CD14-positive monocyte (primary cell): ENCODE measurements at regions not wholly inside any gene's neighbourhood (a gene's known extent, or its start where the extent isn't known, plus 50 kb on each side); places are given as distances from the start of the nearest gene placed in this dataset.

Experiments
- DNase-seq, 3 donors: peaks; one replicate each; pipeline ENCODE4 v3.0.0-alpha.2; 2011 to 2022
- H2AFZ ChIP-seq: 2 replicates; pipeline ENCODE4 v1.6.0; 2012; ENCODE audit warnings: mild to moderate bottlenecking, low read depth, low read length, inconsistent platforms; ENCODE audit not compliant: insufficient read depth, poor library complexity, severe bottlenecking
- H3K27ac ChIP-seq, 2 donors: 1 replicate in 1 of 2; 2 replicates in 1 of 2; pipeline ENCODE4 v1.5.1; 2012 to 2013; ENCODE audit warnings: low read length in 2 of 2, control low read depth in 1 of 2, inconsistent platforms in 1 of 2, low read depth in 1 of 2, mild to moderate bottlenecking in 1 of 2
- H3K27me3 ChIP-seq, 2 donors: one replicate each; pipeline versions ENCODE4 v1.6.0 to v1.6.1; 2011 to 2013; ENCODE audit warnings: low read length in 2 of 2; ENCODE audit not compliant: control insufficient read depth in 2 of 2, insufficient read depth in 2 of 2
- H3K36me3 ChIP-seq, 2 donors: replicated peaks in 1 of 2; 1 replicate in 1 of 2; 2 replicates in 1 of 2; pipeline versions ENCODE4 v1.5.1 to v1.6.1; 2012 to 2013; ENCODE audit warnings: low read length in 2 of 2, control low read depth in 1 of 2, inconsistent platforms in 1 of 2, mild to moderate bottlenecking in 1 of 2; ENCODE audit not compliant: insufficient read depth in 2 of 2, control insufficient read depth in 1 of 2
- H3K4me1 ChIP-seq, 2 donors: 1 replicate in 1 of 2; 2 replicates in 1 of 2; pipeline versions ENCODE4 v1.5.1 to v1.6.1; 2012 to 2013; ENCODE audit warnings: low read length in 2 of 2, control low read depth in 1 of 2, inconsistent platforms in 1 of 2, mild to moderate bottlenecking in 1 of 2, moderate library complexity in 1 of 2; ENCODE audit not compliant: insufficient read depth in 2 of 2, control insufficient read depth in 1 of 2
- H3K4me2 ChIP-seq: replicated peaks from 2 replicates; pipeline ENCODE3; 2012; ENCODE audit warnings: low read length, moderate library complexity, mild to moderate bottlenecking; ENCODE audit not compliant: poor library complexity, severe bottlenecking; ENCODE audit errors: extremely low read depth
- H3K4me3 ChIP-seq, 3 experiments: fragments of 200-600 bp in 1 of 3; sonication (generic) in 1 of 3; replicated peaks in 1 of 3; 1 replicate in 2 of 3; 2 replicates in 1 of 3; pipeline ENCODE4 v1.5.1; 2011 to 2013; ENCODE audit warnings: low read length in 3 of 3, mild to moderate bottlenecking in 3 of 3, control low read depth in 2 of 3, low read depth in 2 of 3, inconsistent platforms in 1 of 3, moderate library complexity in 1 of 3
- H3K79me2 ChIP-seq: 2 replicates; pipeline ENCODE4 v1.6.0; 2012; ENCODE audit warnings: mild to moderate bottlenecking, control low read depth, inconsistent platforms, low read length, moderate library complexity; ENCODE audit not compliant: insufficient read depth
- H3K9ac ChIP-seq: 2 replicates; pipeline ENCODE4 v1.6.0; 2017; ENCODE audit warnings: low read length, mild to moderate bottlenecking; ENCODE audit not compliant: insufficient read depth, poor library complexity, severe bottlenecking
- H3K9me3 ChIP-seq, 2 donors: replicated peaks in 1 of 2; 1 replicate in 1 of 2; 2 replicates in 1 of 2; pipeline versions ENCODE4 v1.5.1 to v1.6.1; 2012 to 2013; ENCODE audit warnings: low read length in 2 of 2, control low read depth in 1 of 2; ENCODE audit not compliant: control insufficient read depth in 1 of 2, insufficient read depth in 1 of 2
- H4K20me1 ChIP-seq: 2 replicates; pipeline ENCODE4 v1.6.0; 2012; ENCODE audit warnings: mild to moderate bottlenecking, low read length, control low read depth, moderate library complexity; ENCODE audit not compliant: insufficient read depth
- H3K27ac Mint-ChIP-seq, 7 donors: one replicate each; pipeline ENCODE4 v1.8.0; 2020; ENCODE audit warnings: mild to moderate bottlenecking in 7 of 7, mixed read lengths in 7 of 7, moderate library complexity in 6 of 7, inconsistent platforms in 2 of 7
- H3K27me3 Mint-ChIP-seq, 3 donors: one replicate each; pipeline ENCODE4 v1.8.0; 2021 to 2022; ENCODE audit warnings: low read depth in 3 of 3, mild to moderate bottlenecking in 3 of 3, mixed read lengths in 3 of 3, moderate library complexity in 3 of 3, inconsistent platforms in 1 of 3
- H3K36me3 Mint-ChIP-seq, 2 donors: one replicate each; pipeline ENCODE4 v1.8.0; 2020; ENCODE audit warnings: mixed read lengths in 2 of 2, inconsistent platforms in 1 of 2, mild to moderate bottlenecking in 1 of 2
- H3K4me1 Mint-ChIP-seq: one replicate; pipeline ENCODE4 v1.8.0; 2020; ENCODE audit warnings: mild to moderate bottlenecking, mixed read lengths
- H3K4me3 Mint-ChIP-seq, 2 donors: one replicate each; pipeline ENCODE4 v1.8.0; 2020; ENCODE audit warnings: mild to moderate bottlenecking in 2 of 2, mixed read lengths in 2 of 2, moderate library complexity in 1 of 2
- H3K9me3 Mint-ChIP-seq, 7 donors: one replicate each; pipeline ENCODE4 v1.8.0; 2020 to 2022; ENCODE audit warnings: mixed read lengths in 7 of 7, mild to moderate bottlenecking in 6 of 7, moderate library complexity in 6 of 7, inconsistent platforms in 2 of 7
- CTCF ChIP-seq: fragments of 200-600 bp; IDR thresholded peaks from one replicate; pipeline ENCODE4 v1.8.0; 2022; ENCODE audit warnings: antibody characterized with exemption, mild to moderate bottlenecking
- WGBS: methylation state at CpG from one replicate; pipeline ENCODE4 v1.1.5; 2013; ENCODE audit warnings: missing lambda C conversion rate; ENCODE audit not compliant: insufficient coverage; 5-methylcytosine and 5-hydroxymethylcytosine counted together
- intact Hi-C, 2 donors: fragments of 100-400 bp; cut with micrococcal nuclease; formaldehyde crosslinking; loops; one replicate each; pipeline versions ENCODE4 v1.15.0 to v1.15.1; 2023

GRCh38 chr7:91427051-91427450 lies 162.8 kb downstream of the FZD1 start:
- Mint-ChIP-seq H3K36me3 (no peaks in the 10 kb centered on the region), H3K4me1 (peaks cover 5% of the 10 kb centered on the region), H3K9me3 (peaks cover 0 to 5% (median under 1%) of the 10 kb centered on the region in 7 donors), H3K27ac (no peak overlapping the region), H3K27me3 (peaks cover 0 to 3% (median 2%) of the 10 kb centered on the region in 3 donors), H3K4me3 (no peak overlapping the region)
- intact Hi-C loops = no loop called here
- Histone ChIP-seq H3K27me3 (no peaks in the 10 kb centered on the region), H3K4me1 (no peaks in the 10 kb centered on the region), H3K27ac (no peak overlapping the region), H3K36me3 (no peaks in the 10 kb centered on the region), H3K79me2 (no peaks in the 10 kb centered on the region), H4K20me1 (no peaks in the 10 kb centered on the region), H3K9me3 (peaks cover 0 to under 1% of the 10 kb centered on the region in 2 donors), H2AFZ (no peak overlapping the region), H3K9ac (no peak overlapping the region), H3K4me3 (no peak overlapping the region), H3K4me2 (no peak overlapping the region)
- no peak for DNase-seq
- no peak for TF ChIP-seq CTCF

GRCh38 chr7:91431601-91432000 lies 167.4 kb downstream of the FZD1 start:
- no peak overlapping the region for H2AFZ ChIP-seq
- H3K27me3 ChIP-seq = no peaks in the 10 kb centered on the region
- H3K4me1 ChIP-seq = no peaks in the 10 kb centered on the region
- no peaks in the 10 kb centered on the region for H3K4me1 Mint-ChIP-seq
- peaks cover 4 to 16% (median 7%) of the 10 kb centered on the region in 7 donors for H3K9me3 Mint-ChIP-seq
- intact Hi-C loops = no loop called here
- H3K4me3 ChIP-seq = no peak overlapping the region
- no peak overlapping the region for H3K27ac ChIP-seq
- peaks cover 4 to 5% of the 10 kb centered on the region in 2 donors for H3K9me3 ChIP-seq
- H3K36me3 Mint-ChIP-seq = no peaks in the 10 kb centered on the region
- H3K9ac ChIP-seq = no peak overlapping the region
- no peaks in the 10 kb centered on the region for H3K36me3 ChIP-seq
- no peak for TF ChIP-seq CTCF
- DNase-seq = no peak
- no CpG with 5 or more reads among the region's 1 CpG for WGBS
- H4K20me1 ChIP-seq = no peaks in the 10 kb centered on the region
- no peak overlapping the region for H3K27ac Mint-ChIP-seq
- H3K79me2 ChIP-seq = no peaks in the 10 kb centered on the region
- H3K4me2 ChIP-seq = no peak overlapping the region
- peaks cover 0 to 6% (median 2%) of the 10 kb centered on the region in 3 donors for H3K27me3 Mint-ChIP-seq
- H3K4me3 Mint-ChIP-seq = no peak overlapping the region
